GM18909 (cell line): ENCODE measurements at regions not wholly inside any gene's neighbourhood (a gene's known extent, or its start where the extent isn't known, plus 50 kb on each side); places are given as distances from the start of the nearest gene placed in this dataset.

Experiments used
- ATAC-seq: cut with Tn5 transposase; IDR thresholded peaks from one replicate; pipeline ENCODE4 v1.9.1; 2021; ENCODE audit warnings: mild to moderate bottlenecking; ENCODE audit not compliant: unreplicated experiment, poor library complexity

DNA sequence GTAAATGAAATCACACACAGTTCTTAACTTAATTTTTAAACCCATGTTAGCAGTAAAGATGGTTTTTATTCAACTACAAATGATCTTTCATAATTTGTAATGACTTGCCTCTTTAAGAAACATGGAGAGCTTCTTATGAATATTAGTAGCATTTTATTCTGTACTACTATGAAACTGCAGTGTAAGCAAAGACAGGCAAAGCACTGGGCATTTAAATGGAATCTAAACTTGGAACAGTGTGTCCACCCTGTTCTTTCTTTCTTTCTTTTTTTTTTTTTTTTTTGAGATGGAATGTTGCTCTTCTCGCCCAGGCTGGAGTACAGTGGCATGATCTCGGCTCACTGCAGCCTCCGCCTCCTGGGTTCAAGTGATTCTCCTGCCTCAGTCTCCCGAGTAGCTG lies 740.4 kb upstream of the IGFBP3 start:
- no peak for ATAC-seq

DNA sequence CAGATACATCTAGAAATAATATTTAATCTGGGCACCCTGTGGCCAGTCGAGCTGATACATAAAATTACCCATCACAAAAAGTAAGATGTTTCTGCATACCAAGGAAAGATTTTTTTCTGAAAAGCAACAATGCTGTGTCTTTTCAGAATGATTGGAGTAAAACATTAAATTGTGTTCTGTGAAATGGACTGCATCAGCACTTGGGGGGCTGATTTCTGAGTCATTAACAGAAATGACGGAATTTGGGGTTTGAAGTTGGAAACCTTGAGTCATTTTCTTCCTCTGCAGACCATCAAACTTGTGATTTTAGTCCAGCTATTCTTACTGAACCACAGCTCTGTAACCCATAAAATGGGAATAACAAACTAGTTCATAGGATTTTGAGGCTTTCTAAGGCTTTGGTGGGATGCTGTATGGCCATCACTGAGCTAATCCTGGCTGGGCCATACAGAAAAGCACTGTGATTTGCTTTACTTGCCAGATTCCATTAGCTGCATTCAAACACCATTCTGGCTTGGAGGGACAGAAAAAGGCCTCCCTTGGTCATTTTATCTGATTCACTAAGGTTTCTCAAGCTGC lies 739.4 kb upstream of the IGFBP3 start:
- no peak for ATAC-seq

- ATAC-seq = no peak
Observed at GRCh38 chr7:46658281-46658680, 737.2 kb upstream of the IGFBP3 start.

- no peak for ATAC-seq
Observed at GRCh38 chr7:46654546-46655443, 733.7 kb upstream of the IGFBP3 start.

GRCh38 chr7:46653848-46654247 lies 732.8 kb upstream of the IGFBP3 start:
- ATAC-seq = no peak

GRCh38 chr7:46652317-46652716 lies 731.2 kb upstream of the IGFBP3 start:
- no peak for ATAC-seq

- ATAC-seq = no peak
Observed at GRCh38 chr7:46651561-46652088, 730.6 kb upstream of the IGFBP3 start.

DNA sequence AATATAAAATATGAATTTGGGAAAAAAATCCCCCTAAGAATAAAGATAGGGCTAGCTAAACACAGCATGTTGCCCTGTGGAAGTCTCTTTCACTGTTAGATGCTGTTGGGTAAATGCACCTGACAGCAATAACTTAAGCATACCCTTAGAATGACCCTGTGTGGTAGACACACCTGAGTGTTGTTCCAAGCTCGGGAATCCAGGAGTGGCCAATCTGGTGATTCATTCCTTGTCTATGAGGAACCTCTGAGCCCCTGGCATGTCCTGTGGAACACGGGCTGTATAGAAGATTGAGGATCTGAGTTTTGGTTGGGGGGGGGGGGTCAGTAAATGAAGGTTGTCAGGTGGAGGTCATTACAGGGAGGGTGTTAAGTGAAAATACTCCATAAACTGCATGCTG lies 730.0 kb upstream of the IGFBP3 start:
- no peak for ATAC-seq

GRCh38 chr7:46649876-46650275 lies 728.8 kb upstream of the IGFBP3 start:
- ATAC-seq = no peak

- no peak for ATAC-seq
Observed at GRCh38 chr7:46637793-46638735, 717.0 kb upstream of the IGFBP3 start.

DNA sequence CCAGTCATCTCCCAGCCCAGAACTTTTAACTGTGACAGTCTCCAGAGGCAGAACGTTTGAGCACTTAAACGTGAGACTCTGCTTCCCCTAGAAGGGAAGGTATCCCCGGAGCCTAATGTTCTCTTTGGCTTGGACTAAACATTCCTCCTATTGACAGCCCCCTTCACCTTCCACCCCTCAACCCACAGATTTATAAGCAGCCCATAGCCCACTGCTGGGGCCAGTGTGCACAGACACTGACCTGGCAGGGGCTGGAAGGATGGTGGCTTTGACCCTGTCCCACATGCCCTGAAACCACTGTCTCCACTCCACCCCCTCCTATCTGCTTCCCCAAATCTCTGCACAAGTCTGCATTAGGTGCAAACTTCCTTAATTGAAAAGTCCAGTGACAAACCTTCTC lies 715.0 kb upstream of the IGFBP3 start:
- ATAC-seq = no peak

DNA sequence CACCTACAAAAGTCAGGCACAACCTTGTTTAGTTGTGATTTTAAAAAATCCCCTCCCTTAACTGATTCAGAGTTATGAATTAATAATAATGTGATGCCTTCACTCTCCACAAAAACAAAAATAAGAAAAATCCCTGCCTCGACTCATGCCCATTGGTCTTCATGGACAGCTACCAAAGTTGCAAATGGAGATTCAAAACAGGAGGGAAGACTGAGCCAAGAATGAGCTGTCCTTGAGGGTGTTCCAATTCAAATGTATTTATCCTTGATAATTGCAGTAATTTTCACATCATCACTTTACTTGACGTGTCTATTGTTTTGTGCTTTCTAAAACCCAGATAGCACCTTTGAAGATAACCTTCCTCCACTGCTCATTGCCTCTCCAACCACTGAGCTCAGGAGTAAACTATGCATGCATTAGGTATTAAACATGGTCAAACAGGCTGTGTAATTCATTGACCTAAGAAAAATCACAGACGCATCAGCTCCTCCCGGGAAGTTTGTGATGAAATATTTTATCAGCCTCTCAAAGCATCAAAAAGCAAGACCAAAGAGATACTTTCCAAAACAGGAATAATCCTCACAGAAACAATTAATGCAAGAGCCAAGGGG lies 712.7 kb upstream of the IGFBP3 start:
- no peak for ATAC-seq

DNA sequence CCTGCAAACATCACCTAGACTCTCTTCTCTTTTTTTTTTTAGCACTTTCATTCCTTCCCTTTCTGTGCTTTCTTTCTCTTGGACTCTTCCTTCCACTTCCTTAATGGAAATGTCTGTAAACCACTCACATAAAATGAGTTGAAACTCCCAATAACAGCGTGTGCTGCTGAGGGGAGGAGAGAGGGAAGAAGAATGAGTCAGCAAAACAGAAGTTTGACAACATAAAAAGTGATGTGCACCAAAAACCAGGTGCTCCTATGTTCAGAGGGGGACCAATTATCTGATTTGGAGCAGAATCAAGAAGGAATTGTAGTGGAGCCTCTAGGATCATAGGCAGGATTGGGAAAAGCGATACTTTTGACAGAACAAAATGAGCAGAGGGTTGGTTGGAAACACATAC lies 712.1 kb upstream of the IGFBP3 start:
- ATAC-seq = no peak

- no peak for ATAC-seq
Observed at GRCh38 chr7:46630031-46630430, 709.0 kb upstream of the IGFBP3 start.

DNA sequence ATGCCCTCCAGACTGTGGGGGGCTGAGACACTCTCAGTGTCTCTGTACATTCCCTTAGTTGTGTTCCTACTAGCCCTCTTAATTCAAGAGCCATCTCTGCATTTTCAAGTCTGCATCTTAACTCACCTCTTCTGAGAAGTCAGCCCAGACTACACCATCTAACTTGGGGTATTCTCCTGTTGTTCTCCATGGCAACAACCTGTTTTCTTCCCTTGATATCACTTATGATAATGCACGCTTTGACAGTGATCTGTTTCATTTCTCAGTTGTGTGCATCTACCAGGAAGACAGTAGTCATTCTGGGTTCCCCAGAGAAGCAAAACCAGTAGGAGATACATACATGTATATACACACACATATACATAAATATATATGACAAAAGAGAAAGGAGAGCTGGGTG lies 707.3 kb upstream of the IGFBP3 start:
- no peak for ATAC-seq

GRCh38 chr7:46626691-46627310 lies 705.7 kb upstream of the IGFBP3 start:
- no peak for ATAC-seq

DNA sequence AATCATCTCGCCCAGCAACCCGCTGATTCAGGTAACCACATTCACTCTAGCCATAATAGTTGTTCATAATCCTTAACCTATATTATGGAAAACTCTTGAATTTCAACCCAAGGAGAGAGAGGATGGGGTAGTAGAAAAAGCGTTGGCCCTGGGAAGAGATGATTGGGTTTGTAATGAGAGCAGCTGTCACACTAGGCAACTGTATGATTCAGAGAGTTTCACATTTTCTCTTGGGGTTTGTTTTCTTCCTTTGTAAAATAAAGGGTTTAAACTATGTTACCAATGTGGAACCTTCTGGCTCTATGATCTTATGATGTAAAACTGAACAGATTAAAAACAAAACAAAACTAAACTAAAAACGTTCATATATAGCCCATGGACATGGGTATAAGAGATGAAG lies 705.2 kb upstream of the IGFBP3 start:
- no peak for ATAC-seq

DNA sequence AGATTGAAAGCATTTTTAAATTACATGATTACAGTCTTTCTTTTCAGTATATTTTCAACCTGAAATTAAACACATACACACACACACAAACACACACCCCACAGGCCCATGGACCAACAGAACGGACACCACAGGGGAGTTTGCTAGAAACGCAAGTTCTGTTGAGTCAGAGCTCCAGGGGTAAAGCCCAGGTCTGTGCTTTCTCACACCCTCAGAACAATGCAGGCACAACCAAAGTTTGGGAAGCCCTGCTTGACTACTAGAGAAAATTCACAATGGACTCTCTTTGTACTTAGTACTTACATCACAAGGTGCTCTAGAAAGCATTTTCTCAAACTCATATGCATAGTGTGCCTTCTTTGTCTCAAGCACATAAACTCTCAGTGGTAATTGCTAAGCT lies 704.0 kb upstream of the IGFBP3 start:
- no peak for ATAC-seq

DNA sequence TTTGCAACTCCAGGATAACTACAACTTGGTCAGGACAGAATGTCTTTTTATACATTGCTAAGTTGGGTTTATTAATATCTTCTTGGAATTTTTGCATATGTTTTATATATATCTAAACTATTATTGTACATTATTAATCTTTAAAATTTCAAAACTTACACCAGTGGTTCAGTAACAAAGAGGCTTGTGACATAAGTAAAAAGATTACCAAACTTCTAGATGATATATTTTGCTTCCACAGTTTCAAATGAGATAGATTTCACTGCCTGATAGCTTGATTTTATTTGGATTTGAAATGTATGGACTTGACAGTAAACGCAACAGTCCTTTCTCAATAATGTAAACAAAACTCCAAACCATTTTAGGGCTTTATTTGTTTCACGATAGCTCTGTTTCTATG lies 701.2 kb upstream of the IGFBP3 start:
- ATAC-seq = no peak
